Esophagus muscularis mucosa (tissue), 3 donors: ENCODE measurements at regions not wholly inside any gene's neighbourhood (a gene's known extent, or its start where the extent isn't known, plus 50 kb on each side); places are given as distances from the start of the nearest gene placed in this dataset.

Source experiments
- POLR2A ChIP-seq: fragments of 450-650 bp; IDR thresholded peaks from one replicate; pipeline ENCODE4 v1.6.1; 2017; ENCODE audit warnings: antibody characterized with exemption, moderate library complexity, mild to moderate bottlenecking, low read depth
- TF ChIP-seq, protein P1 (sequence below), 3 experiments: fragments of 200-600 bp in 2 of 3; fragments of 450-650 bp in 1 of 3; sonication (generic) in 2 of 3; IDR thresholded peaks; one replicate each; pipeline ENCODE4 v1.5.1; 2017 to 2019; ENCODE audit warnings: antibody characterized with exemption in 3 of 3, mild to moderate bottlenecking in 2 of 3, moderate library complexity in 1 of 3

GRCh38 chr5:145509336-145510136 is 325.6 kb downstream of the PRELID2 start:
- TF ChIP-seq, protein P1, sequence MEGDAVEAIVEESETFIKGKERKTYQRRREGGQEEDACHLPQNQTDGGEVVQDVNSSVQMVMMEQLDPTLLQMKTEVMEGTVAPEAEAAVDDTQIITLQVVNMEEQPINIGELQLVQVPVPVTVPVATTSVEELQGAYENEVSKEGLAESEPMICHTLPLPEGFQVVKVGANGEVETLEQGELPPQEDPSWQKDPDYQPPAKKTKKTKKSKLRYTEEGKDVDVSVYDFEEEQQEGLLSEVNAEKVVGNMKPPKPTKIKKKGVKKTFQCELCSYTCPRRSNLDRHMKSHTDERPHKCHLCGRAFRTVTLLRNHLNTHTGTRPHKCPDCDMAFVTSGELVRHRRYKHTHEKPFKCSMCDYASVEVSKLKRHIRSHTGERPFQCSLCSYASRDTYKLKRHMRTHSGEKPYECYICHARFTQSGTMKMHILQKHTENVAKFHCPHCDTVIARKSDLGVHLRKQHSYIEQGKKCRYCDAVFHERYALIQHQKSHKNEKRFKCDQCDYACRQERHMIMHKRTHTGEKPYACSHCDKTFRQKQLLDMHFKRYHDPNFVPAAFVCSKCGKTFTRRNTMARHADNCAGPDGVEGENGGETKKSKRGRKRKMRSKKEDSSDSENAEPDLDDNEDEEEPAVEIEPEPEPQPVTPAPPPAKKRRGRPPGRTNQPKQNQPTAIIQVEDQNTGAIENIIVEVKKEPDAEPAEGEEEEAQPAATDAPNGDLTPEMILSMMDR (IDR thresholded peaks at IDR 0.05), result no peak
- no peak for TF ChIP-seq POLR2A
